H1 (cell line): ENCODE measurements at regions not wholly inside any gene's neighbourhood (a gene's known extent, or its start where the extent isn't known, plus 50 kb on each side); places are given as distances from the start of the nearest gene placed in this dataset.

Experiments used
- CTBP2 ChIP-seq: IDR thresholded peaks from 2 replicates; pipeline ENCODE4 v1.7.0; 2011; ENCODE audit warnings: borderline replicate concordance, mild to moderate bottlenecking, moderate library complexity, mixed read lengths, low read length; ENCODE audit not compliant: insufficient read depth, insufficient read length
- RFX5 ChIP-seq: IDR thresholded peaks from 2 replicates; pipeline ENCODE4 v1.6.1; 2011; ENCODE audit warnings: low read depth, low read length, improper control_type of control experiment, borderline replicate concordance
- SUZ12 ChIP-seq: fragments of 200-600 bp; sonication (generic); IDR thresholded peaks from 2 replicates; pipeline ENCODE4 v1.6.1; 2012; ENCODE audit warnings: mild to moderate bottlenecking, inconsistent platforms, low read length, moderate library complexity, mixed read lengths

- TF ChIP-seq RFX5 = no peak
- TF ChIP-seq SUZ12 = no peak
- no peak for TF ChIP-seq CTBP2
Measured at GRCh38 chr5:127153031-127153430, 79.7 kb upstream of the C5orf63 start (continued).
